HUDEP-2 (cell line): ENCODE measurements at regions not wholly inside any gene's neighbourhood (a gene's known extent, or its start where the extent isn't known, plus 50 kb on each side); places are given as distances from the start of the nearest gene placed in this dataset.

Experiments used
- DNase-seq, 76 experiments: peaks; one replicate each; lab custom pipeline; 2025; ENCODE audit not compliant: unreplicated experiment in 76 of 76; lab: John Stamatoyannopoulos, UW

GRCh38 chr15:93414576-93415231, 325.7 kb upstream of the RGMA start:
- no peak for DNase-seq

- no peak for DNase-seq
Observed at GRCh38 chr15:93413745-93414144, 324.7 kb upstream of the RGMA start.

GRCh38 chr15:93399121-93399520, 310.1 kb upstream of the RGMA start:
- no peak for DNase-seq

DNA sequence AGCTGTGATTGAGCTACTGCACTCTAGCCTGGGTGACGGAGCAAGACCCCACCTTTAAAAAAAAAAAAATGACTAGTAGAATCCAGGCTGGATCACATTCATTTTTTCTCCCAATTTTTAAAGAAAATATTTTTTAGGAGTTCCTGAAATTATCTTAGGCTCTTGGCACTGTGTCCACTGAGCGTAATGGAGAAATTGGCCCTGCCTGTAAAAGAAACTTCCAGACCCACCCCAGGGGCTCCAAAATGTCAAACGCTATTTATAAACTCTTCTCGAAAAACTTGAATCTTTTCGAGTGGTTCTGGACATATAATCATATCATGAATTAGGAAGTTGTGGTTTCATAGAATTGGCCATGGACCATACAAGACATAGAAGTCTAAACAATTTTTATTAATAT, 300.2 kb upstream of the RGMA start:
- no peak for DNase-seq

DNA sequence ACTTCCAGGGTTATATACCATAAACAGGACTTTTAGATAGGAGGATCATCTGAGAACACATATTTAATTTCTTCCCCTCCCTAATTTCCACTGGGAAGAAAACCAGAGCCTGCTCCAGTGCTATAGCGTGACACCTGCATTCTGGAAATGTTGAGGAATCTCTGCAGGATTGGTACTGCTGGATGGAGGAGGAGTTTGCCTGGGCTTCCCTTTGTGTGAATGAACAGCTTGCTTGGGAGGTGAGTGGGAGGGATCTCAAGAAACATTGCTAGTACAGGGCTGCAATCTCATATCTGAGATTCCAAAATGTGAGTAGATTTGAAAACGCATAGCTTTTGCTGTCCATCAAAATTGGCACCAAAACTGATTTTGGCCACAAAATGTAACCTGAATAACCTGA, 295.9 kb upstream of the RGMA start:
- no peak for DNase-seq

- DNase-seq: no peak
Observed at GRCh38 chr15:93382200-93382820, 293.3 kb upstream of the RGMA start.

GRCh38 chr15:93378558-93378957, 289.5 kb upstream of the RGMA start:
- no peak for DNase-seq

DNA sequence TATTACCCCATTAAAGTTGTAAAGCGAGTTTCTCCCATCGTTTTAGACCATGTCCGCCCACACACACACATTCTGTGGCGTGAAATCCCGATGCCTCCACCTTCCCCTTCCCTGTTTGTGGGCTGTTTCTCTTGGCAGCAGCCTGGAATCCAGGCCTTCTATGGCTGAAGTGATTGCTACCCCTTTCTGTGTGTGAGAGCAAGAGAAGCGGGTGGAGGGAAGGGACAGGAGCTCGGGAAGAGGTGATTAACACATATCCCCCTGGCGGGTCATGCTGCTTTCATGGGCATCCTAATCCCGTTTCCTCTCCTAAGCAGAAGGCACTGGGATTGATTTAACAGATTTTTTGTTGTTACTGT, 283.8 kb upstream of the RGMA start:
- no peak for DNase-seq

DNA sequence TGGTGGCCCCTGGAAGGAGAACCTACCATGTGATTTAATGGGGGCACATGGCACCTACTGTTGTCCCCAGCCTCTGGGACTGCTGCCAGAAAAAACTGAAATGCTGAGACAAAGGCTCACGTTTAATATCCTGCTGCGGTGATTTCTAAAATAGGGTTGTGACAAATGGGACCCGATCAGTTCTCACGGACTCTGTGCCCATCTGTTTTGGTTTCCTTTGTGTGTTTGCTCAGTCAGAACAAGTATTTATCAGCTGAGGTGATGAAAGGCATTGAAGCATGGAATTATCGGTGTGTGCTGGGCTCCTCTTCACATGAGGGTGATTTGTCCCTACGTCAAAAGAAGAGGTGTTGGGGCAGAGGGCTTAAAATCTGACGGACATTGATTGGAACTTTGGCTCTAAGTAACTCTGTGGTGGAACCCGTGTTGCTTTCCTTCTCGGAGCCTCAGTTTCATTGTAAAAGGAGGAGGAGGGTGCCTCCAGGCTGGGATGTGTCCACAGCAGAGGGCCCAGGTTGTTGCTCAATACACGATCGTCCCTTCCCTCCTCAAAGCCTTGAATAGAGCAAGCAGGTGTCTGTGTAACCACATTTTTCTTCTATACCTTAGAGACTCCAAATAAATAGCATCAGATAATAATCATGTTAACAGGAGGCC, 283.3 kb upstream of the RGMA start:
- no peak for DNase-seq

DNA sequence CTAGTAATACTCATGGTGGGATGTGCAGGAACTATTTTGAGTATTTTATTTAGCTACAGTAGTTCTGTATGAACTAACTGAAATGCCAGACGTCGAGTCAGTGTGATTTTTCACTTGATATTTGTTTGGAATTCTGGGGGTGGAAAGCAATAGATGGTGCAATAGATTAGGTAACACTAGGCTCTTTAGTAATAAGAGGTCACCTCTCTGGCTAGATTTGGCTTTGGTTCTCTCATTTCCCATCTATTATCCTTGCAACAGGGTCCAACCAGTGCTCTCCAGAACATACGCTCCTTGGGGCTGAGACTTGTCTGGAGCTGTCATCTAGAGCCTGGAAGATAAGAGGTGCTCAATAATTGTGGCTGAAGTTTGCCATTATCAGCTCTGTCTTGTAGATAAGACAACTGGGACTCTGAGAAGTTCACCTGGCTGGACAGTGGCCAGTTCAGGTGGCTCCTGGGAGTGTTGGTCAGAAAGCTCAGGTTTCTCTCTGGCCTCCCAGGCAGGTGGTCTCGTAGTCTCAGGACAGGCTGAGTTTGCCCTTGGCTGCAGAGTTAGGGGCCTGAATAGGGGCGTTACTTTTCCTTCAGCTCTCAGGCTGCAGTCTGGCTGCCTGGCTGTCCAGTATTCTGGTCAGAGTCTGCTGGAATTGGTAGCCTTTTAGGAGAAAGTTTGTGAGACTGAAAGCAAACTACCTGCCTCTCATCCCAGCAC, 277.5 kb upstream of the RGMA start:
- DNase-seq: no peak

DNA sequence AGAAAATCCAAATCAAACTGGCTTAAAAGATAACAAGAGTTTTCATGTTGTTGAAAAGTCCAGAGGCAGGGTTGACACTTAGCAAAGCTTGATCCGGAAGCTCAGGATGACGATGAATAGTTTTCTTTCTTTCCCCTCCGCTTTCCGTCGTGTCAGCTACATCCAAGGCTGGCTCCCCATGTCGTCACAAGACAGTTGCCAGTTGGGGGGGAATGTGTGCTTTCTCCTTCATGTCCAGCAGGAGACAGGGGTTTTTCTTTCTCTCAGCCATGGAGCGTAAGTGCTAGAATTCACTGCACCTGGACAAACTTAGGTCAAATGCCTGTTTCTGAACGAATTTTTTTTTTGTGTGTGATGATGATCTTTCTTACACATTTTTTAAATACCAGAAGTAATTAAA, 273.8 kb upstream of the RGMA start:
- DNase-seq: no peak

DNA sequence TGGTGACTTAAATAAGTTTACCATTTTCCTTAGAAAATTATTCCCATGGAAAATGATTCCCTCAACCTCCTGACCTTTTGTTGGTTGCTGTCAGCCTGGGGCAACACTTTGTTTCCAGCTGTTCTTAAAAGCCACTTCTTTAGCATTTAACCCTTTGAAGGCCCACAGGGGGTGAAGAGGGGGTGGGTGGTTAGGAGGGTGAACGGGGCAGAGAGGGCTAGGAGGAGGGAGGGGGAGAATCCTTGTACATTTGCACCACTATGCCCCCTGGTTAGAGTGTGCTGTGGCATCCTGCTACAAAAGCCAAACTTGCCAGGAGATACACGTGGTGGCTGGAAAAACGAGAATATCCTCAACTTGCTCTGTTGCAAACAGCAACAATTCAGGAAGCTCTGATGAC, 273.2 kb upstream of the RGMA start:
- no peak for DNase-seq

DNA sequence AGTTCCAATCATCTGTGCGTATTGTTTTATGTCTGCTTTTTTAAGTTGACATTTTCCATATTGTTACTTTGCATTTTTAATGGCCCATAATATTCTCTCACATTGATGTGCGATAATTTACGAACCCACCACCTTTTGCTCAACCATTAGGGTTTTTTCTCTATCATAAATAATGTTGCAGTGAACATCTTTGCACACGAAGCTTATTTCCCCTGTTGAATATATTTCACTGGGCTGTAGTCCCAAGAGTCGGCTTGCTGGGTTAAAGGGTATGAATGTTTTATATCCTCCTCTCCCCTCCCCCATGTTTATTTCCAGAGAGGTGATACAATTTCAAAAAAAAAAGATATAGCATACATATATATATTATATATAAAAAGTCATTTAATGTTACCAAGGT, 272.7 kb upstream of the RGMA start:
- no peak for DNase-seq

DNA sequence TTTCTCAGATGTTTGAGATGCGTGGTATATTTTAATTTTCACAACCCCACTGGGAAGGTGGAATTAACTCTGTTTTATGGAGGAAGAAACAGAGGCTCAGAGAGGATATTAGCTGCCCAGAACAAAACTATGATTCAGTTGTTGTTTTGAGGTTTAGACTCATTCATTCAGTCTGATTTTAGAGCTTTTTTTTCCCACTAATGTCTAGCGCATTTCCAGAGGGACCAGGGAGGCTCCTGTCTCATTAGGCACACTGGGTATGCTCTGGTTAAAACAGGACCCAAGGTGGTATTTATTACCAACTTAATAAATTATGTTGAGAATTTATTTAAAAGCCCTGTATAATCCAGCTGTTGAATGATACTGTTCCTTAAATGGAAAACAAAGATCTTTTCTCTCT, 272.0 kb upstream of the RGMA start:
- no peak for DNase-seq

DNA sequence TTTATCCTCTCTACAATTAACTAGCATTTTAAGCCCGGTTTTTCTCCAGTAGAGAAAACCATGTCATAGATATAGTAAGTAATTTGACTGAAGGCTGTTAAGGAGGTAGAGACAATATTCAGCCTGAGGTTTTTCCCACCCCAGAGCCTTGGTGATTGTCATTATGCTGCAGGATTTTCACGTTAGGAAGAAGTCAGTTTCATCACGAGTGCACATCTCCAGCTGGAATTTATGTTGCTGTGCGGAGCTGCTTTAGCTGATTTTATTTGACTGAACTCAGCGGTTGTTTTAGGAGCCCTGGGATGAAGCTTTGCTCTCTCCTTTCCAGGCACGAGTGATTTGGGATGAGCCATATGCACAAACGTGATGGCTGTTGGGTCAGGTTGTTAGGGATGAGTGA, 271.3 kb upstream of the RGMA start:
- DNase-seq: no peak

GRCh38 chr15:93359425-93360131, 270.6 kb upstream of the RGMA start:
- DNase-seq: no peak

- no peak for DNase-seq
Observed at GRCh38 chr15:93359060-93359408, 270.0 kb upstream of the RGMA start.

DNA sequence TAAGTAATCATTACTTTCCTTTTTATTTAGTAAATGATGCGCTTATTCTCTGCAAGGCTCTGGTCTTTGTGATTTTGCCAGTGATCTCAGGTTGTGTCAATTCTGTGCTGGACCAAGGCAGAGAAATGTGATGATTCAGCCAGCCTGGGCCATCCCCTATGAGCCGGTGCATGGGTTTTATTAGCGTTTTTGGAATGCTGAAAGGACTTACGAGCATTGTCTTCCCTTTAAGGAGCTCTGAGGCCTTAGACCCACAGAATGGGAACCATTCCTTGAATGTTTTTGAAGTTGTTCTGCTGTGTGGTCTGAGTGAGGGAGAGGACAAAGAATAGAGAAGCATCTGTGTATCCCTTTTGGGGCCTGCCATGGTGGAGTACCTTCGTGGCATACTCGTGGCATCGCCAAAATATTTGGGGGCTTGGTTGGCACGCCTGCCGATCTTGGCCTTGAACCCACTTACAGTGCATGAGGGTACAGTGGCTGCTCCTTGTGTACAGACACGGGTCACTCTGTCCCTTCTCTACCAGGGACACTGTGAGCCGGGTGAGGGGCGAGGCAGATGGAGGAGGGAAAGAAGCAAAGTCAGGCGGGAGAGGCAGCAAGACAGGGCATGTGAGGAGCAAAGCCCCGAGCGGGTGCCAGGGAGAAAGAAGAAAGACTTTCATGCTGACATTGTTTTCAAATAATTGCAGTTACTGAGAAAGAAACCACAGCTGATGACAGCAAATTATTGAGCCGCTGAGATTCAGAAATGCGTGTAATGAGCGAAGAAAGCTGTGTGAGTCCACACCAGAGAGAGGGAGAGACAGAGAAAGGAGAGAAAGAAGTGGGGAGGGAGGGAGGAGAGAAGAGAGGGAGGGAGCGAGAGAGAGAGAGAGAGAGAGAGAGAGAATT, 269.4 kb upstream of the RGMA start:
- DNase-seq: no peak

- no peak for DNase-seq
Observed at GRCh38 chr15:93348711-93349545, 259.9 kb upstream of the RGMA start.
